Type B pancreatic cell (in vitro differentiated cells): ENCODE measurements at regions not wholly inside any gene's neighbourhood (a gene's known extent, or its start where the extent isn't known, plus 50 kb on each side); places are given as distances from the start of the nearest gene placed in this dataset.

Source experiments
- DNase-seq: peaks from one replicate; pipeline ENCODE4 v3.0.0; 2021; ENCODE audit warnings: mixed read lengths; ENCODE audit not compliant: unreplicated experiment; ENCODE audit errors: extremely low spot score
- H3K27ac Mint-ChIP-seq: 2 replicates; pipeline ENCODE4 v1.8.0; 2021; ENCODE audit warnings: mild to moderate bottlenecking, mixed read lengths
- H3K27me3 Mint-ChIP-seq: 2 replicates; pipeline ENCODE4 v1.8.0; 2021; ENCODE audit warnings: mixed read lengths
- H3K36me3 Mint-ChIP-seq: 2 replicates; pipeline ENCODE4 v1.8.0; 2021; ENCODE audit warnings: mixed read lengths
- H3K4me1 Mint-ChIP-seq: one replicate; pipeline ENCODE4 v1.8.0; 2021; ENCODE audit warnings: mixed read lengths; ENCODE audit not compliant: unreplicated experiment
- H3K4me3 Mint-ChIP-seq: 2 replicates; pipeline ENCODE4 v1.8.0; 2021; ENCODE audit warnings: mild to moderate bottlenecking, mixed read lengths
- H3K9me3 Mint-ChIP-seq: 2 replicates; pipeline ENCODE4 v1.8.0; 2021; ENCODE audit warnings: mixed read lengths
- CTCF ChIP-seq: fragments of 200-600 bp; sonication (generic); conservative IDR thresholded peaks from 2 replicates; pipeline ENCODE4 v1.5.0; 2021; ENCODE audit warnings: antibody characterized with exemption, mild to moderate bottlenecking

GRCh38 chr2:117738991-117739839 is 75.3 kb upstream of the DDX18 start:
- Mint-ChIP-seq H3K36me3 (no peaks in the 10 kb centered on the region), H3K27me3 (no peaks in the 10 kb centered on the region), H3K9me3 (peaks cover 4% of the 10 kb centered on the region), H3K4me3 (no peak overlapping the region), H3K4me1 (no peaks in the 10 kb centered on the region), H3K27ac (no peak overlapping the region)
- no peak for DNase-seq
- no peak for TF ChIP-seq CTCF

- Mint-ChIP-seq H3K27ac (no peak overlapping the region), H3K36me3 (no peaks in the 10 kb centered on the region), H3K4me3 (no peak overlapping the region), H3K9me3 (no peaks in the 10 kb centered on the region), H3K4me1 (peaks cover 5% of the 10 kb centered on the region), H3K27me3 (peaks cover 4% of the 10 kb centered on the region)
- no peak for TF ChIP-seq CTCF
- no peak for DNase-seq
Measured at GRCh38 chr2:117745537-117745936, 69.0 kb upstream of the DDX18 start.

DNA sequence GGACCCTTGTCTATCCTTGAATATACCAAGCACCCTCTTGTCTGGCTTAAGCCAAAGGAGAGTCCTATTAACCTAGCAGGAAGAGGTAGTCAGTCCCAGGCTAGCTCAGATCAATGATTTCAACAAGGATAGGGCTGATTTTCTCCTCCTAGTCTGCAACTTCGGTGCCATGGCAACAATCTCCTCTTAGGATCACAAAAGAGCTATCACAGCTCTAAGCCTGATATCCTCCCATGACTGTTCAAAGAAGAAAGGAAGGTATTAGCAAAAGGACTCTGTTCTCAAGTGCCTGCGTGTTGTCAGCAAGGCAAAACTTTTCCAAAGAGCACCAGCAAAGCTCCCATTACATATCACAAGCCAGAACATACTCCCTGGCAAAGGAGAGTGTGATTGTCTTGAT is 58.7 kb upstream of the DDX18 start:
- no peak overlapping the region for H3K4me3 Mint-ChIP-seq
- H3K9me3 Mint-ChIP-seq = peaks cover 9% of the 10 kb centered on the region
- H3K27ac Mint-ChIP-seq = no peak overlapping the region
- H3K4me1 Mint-ChIP-seq = no peaks in the 10 kb centered on the region
- no peaks in the 10 kb centered on the region for H3K27me3 Mint-ChIP-seq
- TF ChIP-seq CTCF = no peak
- DNase-seq = no peak
- no peaks in the 10 kb centered on the region for H3K36me3 Mint-ChIP-seq

- H3K36me3 Mint-ChIP-seq = no peaks in the 10 kb centered on the region
- H3K27ac Mint-ChIP-seq = no peak overlapping the region
- TF ChIP-seq CTCF = no peak
- H3K9me3 Mint-ChIP-seq = no peaks in the 10 kb centered on the region
- no peak overlapping the region for H3K4me3 Mint-ChIP-seq
- DNase-seq = no peak
- H3K4me1 Mint-ChIP-seq = no peaks in the 10 kb centered on the region
- no peaks in the 10 kb centered on the region for H3K27me3 Mint-ChIP-seq
Measured at GRCh38 chr2:117760916-117761315, 53.6 kb upstream of the DDX18 start.

GRCh38 chr2:117762454-117762853 is 52.0 kb upstream of the DDX18 start:
- Mint-ChIP-seq H3K9me3 (no peaks in the 10 kb centered on the region), H3K27me3 (no peaks in the 10 kb centered on the region), H3K27ac (no peak overlapping the region), H3K4me3 (no peak overlapping the region), H3K4me1 (no peaks in the 10 kb centered on the region), H3K36me3 (no peaks in the 10 kb centered on the region)
- DNase-seq = no peak
- TF ChIP-seq CTCF = no peak
